T1000 (cell line): ENCODE measurements at regions not wholly inside any gene's neighbourhood (a gene's known extent, or its start where the extent isn't known, plus 50 kb on each side); places are given as distances from the start of the nearest gene placed in this dataset.

Experiments
- DNase-seq: peaks from one replicate; lab custom pipeline; 2025; ENCODE audit warnings: mixed read lengths; lab: John Stamatoyannopoulos, UW

GRCh38 chr5:96035796-96036195 is 74.1 kb upstream of the ELL2 start:
- no peak for DNase-seq

GRCh38 chr5:96033116-96033515 is 71.5 kb upstream of the ELL2 start:
- no peak for DNase-seq

GRCh38 chr5:96031811-96032261 is 70.2 kb upstream of the ELL2 start:
- peak; percentile 52 for DNase-seq

- DNase-seq, result no peak
Observed at GRCh38 chr5:96031180-96031579, 69.5 kb upstream of the ELL2 start.

- DNase-seq, result no peak
Observed at GRCh38 chr5:96026406-96027041, 64.9 kb upstream of the ELL2 start.

- DNase-seq, result no peak
Observed at GRCh38 chr5:96024683-96025475, 63.2 kb upstream of the ELL2 start.

GRCh38 chr5:96023518-96023917 is 61.9 kb upstream of the ELL2 start:
- DNase-seq, result no peak

- no peak for DNase-seq
Observed at GRCh38 chr5:96022971-96023370, 61.3 kb upstream of the ELL2 start.

- DNase-seq, result no peak
Observed at GRCh38 chr5:96017951-96018350, 56.3 kb upstream of the ELL2 start.

- no peak for DNase-seq
Observed at GRCh38 chr5:96016216-96016615, 54.6 kb upstream of the ELL2 start.

GRCh38 chr5:96015709-96016108 is 54.1 kb upstream of the ELL2 start:
- no peak for DNase-seq

- DNase-seq, result no peak
Observed at GRCh38 chr5:96014395-96014794, 52.7 kb upstream of the ELL2 start.

GRCh38 chr5:96013254-96013653 is 51.6 kb upstream of the ELL2 start:
- DNase-seq, result no peak

GRCh38 chr5:96012399-96012798 is 50.7 kb upstream of the ELL2 start:
- DNase-seq, result no peak
